ENCODE measurements at regions not wholly inside any gene's neighbourhood (a gene's known extent, or its start where the extent isn't known, plus 50 kb on each side); places are given as distances from the start of the nearest gene placed in this dataset.
"Not testable (repeated sequence)": the region's sequence is repeated elsewhere in the genome, so short reads cannot be mapped to it uniquely, and the experiment has no call there.

DNA sequence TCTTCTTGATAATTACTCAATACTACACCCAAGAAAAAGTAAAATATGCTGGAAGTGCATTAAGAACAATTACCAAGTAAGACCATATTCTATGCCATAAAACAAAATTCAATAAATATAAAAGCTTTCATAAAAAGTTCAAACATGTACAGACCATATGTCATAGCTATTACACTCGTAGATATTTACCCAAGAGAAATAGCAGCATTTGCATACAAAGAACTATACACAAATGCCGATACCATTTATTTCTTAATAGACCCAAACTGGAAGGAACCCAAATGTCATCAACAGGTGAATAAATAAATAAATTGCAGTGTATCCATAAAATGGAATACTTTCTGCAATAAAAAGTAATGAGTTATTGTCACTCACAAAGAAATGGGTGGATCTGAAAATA, 78.3 kb upstream of the SLC16A7 start:
- H3K27me3 ChIP-seq (ENCODE audit: insufficient read depth, low read length): no peaks in the 10 kb centered on the region
- H3K27ac ChIP-seq (ENCODE audit: low read depth, low read length): no peak overlapping the region
- H3K79me2 ChIP-seq (ENCODE audit: control insufficient read depth, insufficient read depth, low read length, unreplicated experiment): no peaks in the 10 kb centered on the region
- no peak overlapping the region for H2AFZ ChIP-seq (ENCODE audit: low read length, unreplicated experiment)
- no peaks in the 10 kb centered on the region for H3K36me3 ChIP-seq (ENCODE audit: insufficient read depth, low read length)
- H3K4me1 ChIP-seq (ENCODE audit: control insufficient read depth, insufficient read depth, low read length, unreplicated experiment): no peaks in the 10 kb centered on the region
- no peak overlapping the region for H3K4me3 ChIP-seq (ENCODE audit: low read depth, low read length)

DNA sequence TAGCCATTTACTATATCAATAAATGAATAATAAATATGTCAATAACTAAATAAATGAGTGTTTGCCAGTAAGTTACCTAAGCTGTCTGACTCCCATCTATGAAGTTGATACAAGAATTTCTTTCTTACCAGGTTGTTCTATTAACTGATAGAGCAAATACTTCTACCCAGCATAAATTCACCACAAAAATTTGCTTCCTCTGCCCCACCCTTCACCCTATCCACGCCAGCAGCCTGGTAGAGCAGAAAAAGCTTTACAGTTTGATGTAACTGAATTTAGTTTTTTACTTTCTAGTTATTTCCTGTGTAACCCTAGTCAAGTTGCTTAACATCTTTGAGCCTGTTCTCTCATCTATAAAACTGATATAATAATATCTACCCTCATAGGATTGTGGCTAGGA, 94.9 kb upstream of the SLC16A7 start:
- no peaks in the 10 kb centered on the region for H3K4me1 ChIP-seq (ENCODE audit: control insufficient read depth, insufficient read depth, low read length, unreplicated experiment)
- H3K79me2 ChIP-seq (ENCODE audit: control insufficient read depth, insufficient read depth, low read length, unreplicated experiment): no peaks in the 10 kb centered on the region
- no peaks in the 10 kb centered on the region for H3K27me3 ChIP-seq (ENCODE audit: insufficient read depth, low read length)
- H3K36me3 ChIP-seq (ENCODE audit: insufficient read depth, low read length): no peaks in the 10 kb centered on the region
- no peak overlapping the region for H2AFZ ChIP-seq (ENCODE audit: low read length, unreplicated experiment)
- no peak overlapping the region for H3K27ac ChIP-seq (ENCODE audit: low read depth, low read length)
- H3K4me3 ChIP-seq (ENCODE audit: low read depth, low read length): no peak overlapping the region

DNA sequence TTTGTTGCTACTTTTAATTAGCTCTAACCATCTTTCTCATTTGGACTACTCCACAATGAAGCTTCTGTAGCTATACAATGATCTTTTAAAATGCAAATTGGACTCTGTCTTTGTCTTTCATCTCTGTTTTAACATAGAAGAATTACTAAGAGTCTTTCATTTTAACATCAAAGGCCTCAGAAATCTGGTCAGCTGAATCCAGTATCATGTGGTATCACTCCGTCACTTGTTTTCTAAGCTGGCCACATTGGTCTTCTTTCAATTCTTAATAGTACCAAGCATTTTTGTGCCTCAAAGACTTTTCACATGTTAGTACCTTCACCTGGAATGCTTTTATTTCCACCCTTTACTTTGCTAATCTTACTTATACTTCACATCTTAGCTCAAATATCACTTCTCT, 95.5 kb upstream of the SLC16A7 start:
- Histone ChIP-seq H3K79me2 (ENCODE audit: control insufficient read depth, insufficient read depth, low read length, unreplicated experiment) (no peaks in the 10 kb centered on the region), H3K27ac (ENCODE audit: low read depth, low read length) (no peak overlapping the region), H3K36me3 (ENCODE audit: insufficient read depth, low read length) (no peaks in the 10 kb centered on the region)

DNA sequence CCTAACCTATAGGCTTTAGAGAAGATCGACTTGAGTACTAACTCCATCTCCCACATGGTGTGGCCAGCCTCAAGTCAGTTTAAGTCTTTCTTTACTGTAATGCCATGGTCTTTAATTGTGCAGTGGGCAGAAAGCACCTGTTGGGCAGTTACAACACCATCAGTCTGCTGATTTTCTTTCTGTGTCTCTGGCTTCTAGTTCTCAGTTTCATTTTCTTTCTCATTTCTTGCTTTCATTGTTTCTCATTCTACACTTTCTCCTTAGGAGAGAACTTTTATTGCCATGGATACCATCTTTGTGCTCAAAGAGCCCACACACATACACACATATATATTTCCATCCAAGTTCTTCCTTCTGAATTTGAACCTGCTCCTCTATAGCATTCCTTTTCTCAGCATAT, 96.1 kb upstream of the SLC16A7 start:
- no peaks in the 10 kb centered on the region for H3K36me3 ChIP-seq (ENCODE audit: insufficient read depth, low read length)
- H3K27me3 ChIP-seq (ENCODE audit: insufficient read depth, low read length): no peaks in the 10 kb centered on the region
- H3K4me1 ChIP-seq (ENCODE audit: control insufficient read depth, insufficient read depth, low read length, unreplicated experiment): no peaks in the 10 kb centered on the region
- no peak overlapping the region for H3K27ac ChIP-seq (ENCODE audit: low read depth, low read length)
- no peak overlapping the region for H2AFZ ChIP-seq (ENCODE audit: low read length, unreplicated experiment)
- no peaks in the 10 kb centered on the region for H3K79me2 ChIP-seq (ENCODE audit: control insufficient read depth, insufficient read depth, low read length, unreplicated experiment)
- no peak overlapping the region for H3K4me3 ChIP-seq (ENCODE audit: low read depth, low read length)

More for the DNA sequence above, 95.5 kb upstream of the SLC16A7 start:
- H3K27me3 ChIP-seq (ENCODE audit: insufficient read depth, low read length): no peaks in the 10 kb centered on the region
- no peak overlapping the region for H3K4me3 ChIP-seq (ENCODE audit: low read depth, low read length)
- no peaks in the 10 kb centered on the region for H3K4me1 ChIP-seq (ENCODE audit: control insufficient read depth, insufficient read depth, low read length, unreplicated experiment)
- H2AFZ ChIP-seq (ENCODE audit: low read length, unreplicated experiment): no peak overlapping the region

DNA sequence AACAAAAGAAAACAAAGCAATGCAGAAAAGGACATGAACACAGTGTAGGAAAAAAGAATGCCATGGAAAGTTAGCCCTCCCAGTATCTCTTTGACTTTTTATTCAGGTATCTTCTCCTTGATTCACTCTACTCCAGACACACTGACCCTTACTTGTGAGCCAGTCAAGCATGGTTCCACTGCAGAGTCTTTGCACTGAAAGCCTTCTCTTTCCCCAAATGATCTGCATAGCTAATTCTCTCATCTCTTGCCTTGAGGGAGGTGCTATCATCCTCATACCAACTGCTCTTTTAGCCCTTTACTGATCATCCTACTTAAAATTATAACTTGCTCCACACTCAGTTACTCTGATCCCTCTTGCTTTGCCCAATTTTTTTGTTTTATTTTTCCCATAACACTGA, 101.2 kb upstream of the SLC16A7 start:
- H2AFZ ChIP-seq (ENCODE audit: low read length, unreplicated experiment): no peak overlapping the region

DNA sequence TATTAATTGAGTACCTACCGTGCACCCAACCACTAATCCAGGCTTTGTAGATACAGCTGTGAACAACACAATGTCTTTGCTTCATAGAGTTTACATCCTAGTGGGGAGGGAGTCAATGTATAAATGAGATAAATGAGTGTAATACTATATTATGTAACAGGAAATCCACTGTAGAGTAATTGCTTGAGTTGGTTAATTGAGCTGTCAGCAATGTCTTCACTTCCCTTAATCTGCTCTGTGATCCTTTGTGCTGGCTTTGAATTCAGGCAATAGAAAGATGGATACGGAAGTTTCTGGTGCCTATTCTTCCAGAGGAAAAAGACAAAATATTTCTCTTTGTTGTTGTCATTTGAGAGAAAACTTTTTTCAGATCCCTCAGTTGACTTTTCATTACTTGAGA, 104.0 kb upstream of the SLC16A7 start:
- no peak overlapping the region for H3K4me3 ChIP-seq (ENCODE audit: low read depth, low read length)
- H3K27ac ChIP-seq (ENCODE audit: low read depth, low read length): no peak overlapping the region
- H3K4me1 ChIP-seq (ENCODE audit: control insufficient read depth, insufficient read depth, low read length, unreplicated experiment): no peaks in the 10 kb centered on the region
- H3K27me3 ChIP-seq (ENCODE audit: insufficient read depth, low read length): no peaks in the 10 kb centered on the region
- H2AFZ ChIP-seq (ENCODE audit: low read length, unreplicated experiment): no peak overlapping the region
- no peaks in the 10 kb centered on the region for H3K36me3 ChIP-seq (ENCODE audit: insufficient read depth, low read length)
- no peaks in the 10 kb centered on the region for H3K79me2 ChIP-seq (ENCODE audit: control insufficient read depth, insufficient read depth, low read length, unreplicated experiment)

More for the DNA sequence above, 101.2 kb upstream of the SLC16A7 start:
- Histone ChIP-seq H3K79me2 (ENCODE audit: control insufficient read depth, insufficient read depth, low read length, unreplicated experiment) (no peaks in the 10 kb centered on the region), H3K27ac (ENCODE audit: low read depth, low read length) (no peak overlapping the region), H3K36me3 (ENCODE audit: insufficient read depth, low read length) (no peaks in the 10 kb centered on the region), H3K27me3 (ENCODE audit: insufficient read depth, low read length) (no peaks in the 10 kb centered on the region), H3K4me3 (ENCODE audit: low read depth, low read length) (no peak overlapping the region), H3K4me1 (ENCODE audit: control insufficient read depth, insufficient read depth, low read length, unreplicated experiment) (no peaks in the 10 kb centered on the region)

DNA sequence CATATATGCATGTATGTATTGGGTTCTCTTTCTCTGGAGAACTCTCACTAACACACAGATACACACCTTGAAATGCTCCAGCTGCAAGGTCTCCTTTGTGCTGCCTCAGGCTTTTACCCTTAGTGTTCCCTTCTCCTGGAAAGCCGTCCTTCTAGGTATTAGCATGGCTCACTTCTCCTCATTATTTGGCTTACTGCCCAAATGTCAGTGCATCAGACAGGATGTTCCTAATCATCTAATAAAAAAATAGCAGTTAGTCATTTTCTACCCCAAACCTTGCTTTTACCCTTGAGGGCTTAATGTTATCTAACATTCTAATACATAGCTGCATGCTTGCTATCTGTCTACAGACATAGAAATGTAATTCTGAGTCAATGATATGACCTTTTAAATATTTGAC, 109.0 kb upstream of the SLC16A7 start:
- H2AFZ ChIP-seq (ENCODE audit: low read length, unreplicated experiment): no peak overlapping the region
- H3K27me3 ChIP-seq (ENCODE audit: insufficient read depth, low read length): no peaks in the 10 kb centered on the region
- no peak overlapping the region for H3K4me3 ChIP-seq (ENCODE audit: low read depth, low read length)
- H3K4me1 ChIP-seq (ENCODE audit: control insufficient read depth, insufficient read depth, low read length, unreplicated experiment): no peaks in the 10 kb centered on the region
- no peak overlapping the region for H3K27ac ChIP-seq (ENCODE audit: low read depth, low read length)
- no peaks in the 10 kb centered on the region for H3K36me3 ChIP-seq (ENCODE audit: insufficient read depth, low read length)
- H3K79me2 ChIP-seq (ENCODE audit: control insufficient read depth, insufficient read depth, low read length, unreplicated experiment): no peaks in the 10 kb centered on the region

DNA sequence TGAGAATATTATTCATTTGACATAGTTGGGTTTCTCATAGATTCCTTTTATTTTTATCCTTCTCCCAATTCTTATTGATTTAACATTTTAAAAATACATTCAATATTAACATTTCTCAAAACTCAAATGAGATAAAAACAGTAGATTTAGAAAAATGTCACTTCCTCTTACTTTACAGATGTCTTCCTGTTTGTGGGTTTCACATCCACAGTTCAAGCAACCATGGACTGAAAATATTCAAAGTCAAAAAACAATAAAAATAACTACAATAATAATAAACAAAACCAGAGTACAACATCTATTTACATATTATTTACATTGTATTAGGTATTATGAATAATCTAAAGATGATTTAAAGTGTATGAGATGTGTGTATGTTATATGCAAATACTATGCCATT, 111.3 kb upstream of the SLC16A7 start:
- H3K4me3 ChIP-seq (ENCODE audit: low read depth, low read length): no peak overlapping the region
- H3K27me3 ChIP-seq (ENCODE audit: insufficient read depth, low read length): no peaks in the 10 kb centered on the region
- H3K79me2 ChIP-seq (ENCODE audit: control insufficient read depth, insufficient read depth, low read length, unreplicated experiment): no peaks in the 10 kb centered on the region
- H2AFZ ChIP-seq (ENCODE audit: low read length, unreplicated experiment): no peak overlapping the region
- no peak overlapping the region for H3K27ac ChIP-seq (ENCODE audit: low read depth, low read length)
- no peaks in the 10 kb centered on the region for H3K36me3 ChIP-seq (ENCODE audit: insufficient read depth, low read length)
- H3K4me1 ChIP-seq (ENCODE audit: control insufficient read depth, insufficient read depth, low read length, unreplicated experiment): no peaks in the 10 kb centered on the region

DNA sequence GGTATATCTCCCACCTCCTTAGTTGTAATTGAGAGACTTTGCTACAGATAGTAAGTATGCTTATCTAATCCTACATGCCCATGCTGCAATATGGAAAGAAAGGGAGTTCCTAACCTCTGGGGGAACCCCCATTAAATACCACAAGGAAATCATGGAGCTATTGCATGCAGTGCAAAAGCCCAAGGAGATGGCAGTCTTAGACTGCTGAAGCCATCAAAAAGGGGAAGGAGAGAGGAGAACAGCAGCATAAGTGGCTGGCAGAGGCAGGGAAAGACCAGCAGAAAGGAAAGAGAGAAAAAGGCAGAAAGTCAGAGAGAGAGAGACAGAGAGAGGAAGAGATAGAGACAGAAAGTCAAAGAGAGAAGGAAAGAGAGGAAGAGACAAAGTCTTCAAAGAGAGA, 121.6 kb upstream of the SLC16A7 start:
- not testable (repeated sequence) for H3K79me2 ChIP-seq (ENCODE audit: control insufficient read depth, insufficient read depth, low read length, unreplicated experiment); H3K4me3 ChIP-seq (ENCODE audit: low read depth, low read length); H3K36me3 ChIP-seq (ENCODE audit: insufficient read depth, low read length); H3K27ac ChIP-seq (ENCODE audit: low read depth, low read length); H3K27me3 ChIP-seq (ENCODE audit: insufficient read depth, low read length); H3K4me1 ChIP-seq (ENCODE audit: control insufficient read depth, insufficient read depth, low read length, unreplicated experiment); H2AFZ ChIP-seq (ENCODE audit: low read length, unreplicated experiment)

DNA sequence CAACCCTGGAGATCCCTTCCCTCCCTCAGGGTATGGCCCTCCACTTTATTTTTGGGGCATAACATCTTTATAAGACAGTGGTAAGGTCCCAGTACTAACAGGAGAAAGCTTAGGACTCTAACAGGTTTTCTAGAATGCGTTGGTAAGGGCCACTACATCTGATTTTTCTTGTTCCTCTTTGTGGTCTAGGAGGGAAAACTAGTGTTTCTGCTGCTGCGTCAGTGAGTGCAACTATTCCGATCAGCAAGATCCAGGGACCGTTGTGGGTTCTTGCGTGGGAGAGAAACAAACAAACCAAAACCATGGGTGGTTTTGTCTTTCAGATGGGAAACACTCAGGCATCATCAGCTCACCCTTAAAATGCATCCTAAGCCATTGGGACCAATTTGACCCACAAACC, 123.6 kb upstream of the SLC16A7 start:
- Histone ChIP-seq H3K4me1 (ENCODE audit: control insufficient read depth, insufficient read depth, low read length, unreplicated experiment) (no peaks in the 10 kb centered on the region), H3K27me3 (ENCODE audit: insufficient read depth, low read length) (no peaks in the 10 kb centered on the region), H3K79me2 (ENCODE audit: control insufficient read depth, insufficient read depth, low read length, unreplicated experiment) (no peaks in the 10 kb centered on the region), H3K36me3 (ENCODE audit: insufficient read depth, low read length) (no peaks in the 10 kb centered on the region), H3K4me3 (ENCODE audit: low read depth, low read length) (no peak overlapping the region), H3K27ac (ENCODE audit: low read depth, low read length) (no peak overlapping the region), H2AFZ (ENCODE audit: low read length, unreplicated experiment) (no peak overlapping the region)

DNA sequence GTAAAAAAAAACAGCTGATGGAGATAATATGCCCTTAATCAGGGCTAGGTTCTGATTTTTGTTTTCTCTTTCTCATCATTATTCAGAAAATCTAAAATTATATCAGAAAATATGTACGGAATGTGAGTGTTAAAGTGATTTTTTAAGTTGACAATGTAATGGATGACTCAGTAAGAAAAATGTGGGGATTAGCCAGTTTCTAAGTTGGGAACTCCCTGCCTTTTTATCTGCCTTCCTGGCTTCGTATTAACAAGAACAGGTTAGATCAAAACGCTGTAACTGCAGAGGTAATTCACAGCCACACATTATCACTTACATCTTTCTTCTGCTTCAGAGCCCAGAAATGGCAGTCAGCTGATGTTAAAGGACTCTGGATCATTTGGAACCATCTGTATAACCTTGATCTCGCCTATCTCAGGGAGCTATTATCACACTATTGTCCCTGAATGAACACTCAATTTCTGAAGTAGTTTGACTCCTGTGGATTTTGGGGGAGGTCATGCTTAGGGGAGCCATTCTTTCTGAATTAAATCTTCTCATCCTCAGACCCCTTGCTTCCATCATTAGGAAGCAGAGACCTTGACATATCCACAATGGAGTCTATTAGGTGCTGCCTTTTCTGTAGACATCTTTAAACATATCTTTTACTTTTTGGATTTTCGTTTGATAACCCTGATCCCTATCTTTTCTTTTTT, 135.7 kb upstream of the SLC16A7 start:
- Histone ChIP-seq H3K4me1 (ENCODE audit: control insufficient read depth, insufficient read depth, low read length, unreplicated experiment) (peaks cover 16% of the 10 kb centered on the region), H3K79me2 (ENCODE audit: control insufficient read depth, insufficient read depth, low read length, unreplicated experiment) (no peaks in the 10 kb centered on the region), H2AFZ (ENCODE audit: low read length, unreplicated experiment) (peak overlapping the region; percentile 8), H3K27me3 (ENCODE audit: insufficient read depth, low read length) (no peaks in the 10 kb centered on the region), H3K27ac (ENCODE audit: low read depth, low read length) (peak overlapping the region; percentile 12), H3K4me3 (ENCODE audit: low read depth, low read length) (0 out of 2 replicates have a peak overlapping the region, but pooled peaks have one; percentile 4), H3K36me3 (ENCODE audit: insufficient read depth, low read length) (no peaks in the 10 kb centered on the region)

Data from ACC112 (cell line).